HG02943 (cell line): ENCODE measurements at regions not wholly inside any gene's neighbourhood (a gene's known extent, or its start where the extent isn't known, plus 50 kb on each side); places are given as distances from the start of the nearest gene placed in this dataset.

Source experiments
- ATAC-seq: cut with Tn5 transposase; IDR thresholded peaks from one replicate; pipeline ENCODE4 v1.9.1; 2021; ENCODE audit warnings: mild to moderate bottlenecking, low read depth, moderate library complexity; ENCODE audit not compliant: unreplicated experiment

DNA sequence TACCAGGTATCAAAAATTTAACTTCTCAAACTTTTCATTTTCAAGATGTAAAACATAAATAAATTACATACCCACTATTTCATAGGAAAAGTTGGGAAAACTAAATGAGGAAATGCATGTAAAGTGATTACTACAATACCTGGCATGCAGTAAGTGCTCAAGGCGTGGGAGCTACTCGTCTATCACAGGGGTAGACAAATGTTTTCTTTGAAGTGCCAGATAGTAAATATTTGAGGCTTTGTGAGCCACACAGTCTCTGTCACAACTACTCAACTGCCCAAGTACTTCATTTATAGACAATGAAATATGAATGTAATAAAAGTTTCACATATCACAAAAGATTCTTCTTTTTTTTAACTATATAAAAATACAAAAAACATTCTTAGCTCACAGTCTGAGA is 96.4 kb upstream of the PCGF5 start:
- ATAC-seq, result no peak

DNA sequence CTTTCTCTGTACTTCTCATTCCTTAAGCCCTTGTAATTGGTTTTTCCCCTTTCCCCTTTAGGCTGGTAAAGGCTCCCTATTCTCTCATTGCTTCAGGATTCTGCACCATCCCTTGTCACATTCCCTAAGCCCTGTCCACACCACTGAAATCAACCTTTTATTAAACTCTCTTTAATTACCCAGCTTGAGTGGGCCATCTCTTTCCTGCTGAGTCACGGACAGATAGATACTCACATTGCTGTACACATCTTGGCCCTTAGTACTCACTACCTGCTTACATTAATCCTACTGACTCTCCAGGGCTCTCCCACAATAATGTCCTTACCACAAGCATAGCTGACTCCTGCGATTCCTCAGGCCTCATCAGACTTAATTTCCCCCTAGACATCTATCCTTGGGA is 94.0 kb upstream of the PCGF5 start:
- ATAC-seq, result no peak

DNA sequence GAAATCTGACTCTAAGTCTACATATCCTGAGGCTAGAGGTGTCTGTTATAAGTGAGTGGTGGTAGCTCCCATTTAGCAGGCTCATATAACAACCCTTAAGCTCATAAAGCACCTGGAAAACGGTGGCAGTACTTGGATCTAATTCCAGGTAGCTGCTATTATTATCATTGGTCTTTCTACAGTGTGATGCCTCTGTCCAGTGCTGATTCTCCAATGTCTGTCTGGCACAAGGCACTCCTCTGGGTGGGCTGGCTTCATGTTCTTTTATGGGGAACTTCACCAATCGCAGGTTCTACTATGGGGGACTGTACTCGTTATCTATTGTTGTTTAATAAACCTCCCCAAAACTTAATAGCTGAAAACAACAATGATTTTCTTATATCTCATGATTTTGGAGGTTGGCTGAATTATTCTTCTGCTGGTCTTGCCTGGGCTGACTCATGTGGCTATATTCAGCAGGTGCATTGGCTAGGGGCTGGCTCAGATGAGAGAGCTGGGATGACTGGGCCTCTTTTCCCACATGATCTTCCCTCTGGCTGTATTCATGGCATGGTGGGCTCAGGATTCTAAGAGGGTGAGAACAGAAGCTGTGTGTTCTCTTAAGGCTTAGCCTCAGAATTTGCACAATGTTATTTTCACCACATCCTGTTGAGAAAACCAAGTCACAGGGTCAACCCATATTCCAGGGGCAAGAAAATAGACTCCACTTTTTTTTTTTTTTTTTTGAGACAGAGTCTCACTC is 93.0 kb upstream of the PCGF5 start:
- ATAC-seq, result no peak

DNA sequence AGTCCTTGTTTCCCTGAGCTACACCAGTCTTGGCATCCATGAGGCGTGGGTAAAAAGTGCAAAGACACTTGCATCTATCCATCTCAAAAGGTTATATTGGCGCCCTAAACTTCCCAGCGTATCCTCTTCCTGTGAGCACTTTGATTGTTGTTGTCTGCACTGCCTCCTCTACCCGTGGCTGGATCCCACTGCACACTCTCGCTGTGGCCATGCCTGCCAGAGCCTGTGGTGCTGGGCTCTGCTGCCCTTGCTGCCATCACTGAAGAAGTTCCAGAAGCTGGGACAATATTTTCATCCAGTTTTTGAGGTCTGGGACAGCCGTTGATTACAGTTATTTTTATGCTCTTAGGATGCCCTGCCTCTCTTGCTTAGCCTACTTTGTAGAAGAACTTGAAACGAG is 85.3 kb upstream of the PCGF5 start:
- ATAC-seq, result no peak

- no peak for ATAC-seq
These were observed 83.3 kb upstream of the PCGF5 start for GRCh38 chr10:91137011-91137643.

- no peak for ATAC-seq
These were observed 82.6 kb upstream of the PCGF5 start for GRCh38 chr10:91137822-91138221.

DNA sequence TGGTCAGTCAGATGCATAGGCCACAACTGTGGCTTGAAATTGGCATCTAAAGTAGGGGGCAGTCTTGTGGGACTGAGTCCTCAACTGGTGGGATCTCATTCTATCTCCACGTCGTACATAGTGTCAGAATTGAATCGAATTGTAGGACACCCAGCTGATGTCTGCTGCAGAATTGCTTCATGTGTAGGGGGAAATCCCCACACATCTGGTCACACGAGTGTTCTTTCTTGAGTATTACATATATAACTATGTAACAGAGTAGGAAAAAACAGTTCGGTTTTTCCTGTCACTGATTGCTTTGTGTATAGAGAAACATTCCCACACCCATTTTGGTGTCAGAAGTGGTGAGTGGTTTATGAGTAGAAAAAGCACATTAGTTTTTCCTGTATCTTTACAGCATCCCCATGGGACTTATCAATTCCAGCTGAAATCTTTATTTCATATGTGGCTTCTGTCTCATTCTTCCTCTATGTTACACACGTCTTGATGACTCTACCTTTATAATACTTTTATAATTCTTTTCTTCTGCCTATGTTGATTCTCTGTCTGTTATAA is 79.4 kb upstream of the PCGF5 start:
- no peak for ATAC-seq

GRCh38 chr10:91144961-91145360 is 75.5 kb upstream of the PCGF5 start:
- ATAC-seq, result no peak

- ATAC-seq, result no peak
These were observed 74.3 kb upstream of the PCGF5 start for GRCh38 chr10:91146146-91146545.

GRCh38 chr10:91149550-91149949 is 70.9 kb upstream of the PCGF5 start:
- no peak for ATAC-seq

DNA sequence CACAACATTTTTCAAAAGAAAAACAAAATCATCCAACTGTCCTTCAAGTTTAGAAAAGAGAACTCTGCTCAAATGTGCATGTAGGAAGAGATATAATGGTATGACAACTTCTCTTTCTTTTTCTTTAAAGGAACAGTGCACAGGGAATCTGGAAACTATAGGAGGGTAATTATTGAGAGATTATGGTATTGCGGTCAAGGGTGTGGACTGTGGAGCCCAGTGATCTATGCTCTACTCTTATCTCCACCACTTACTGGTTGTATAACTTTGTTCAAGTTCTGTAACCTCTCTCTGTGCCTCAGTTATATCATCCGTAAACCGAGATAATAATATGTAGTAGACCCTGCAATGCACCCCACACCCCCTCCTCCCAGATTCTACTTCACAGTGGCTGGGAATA is 69.8 kb upstream of the PCGF5 start:
- no peak for ATAC-seq

- ATAC-seq, result no peak
These were observed 67.0 kb upstream of the PCGF5 start for GRCh38 chr10:91153508-91153907.

- ATAC-seq, result no peak
These were observed 65.6 kb upstream of the PCGF5 start for GRCh38 chr10:91154842-91155241.

- no peak for ATAC-seq
These were observed 64.3 kb upstream of the PCGF5 start for GRCh38 chr10:91156196-91156595.

DNA sequence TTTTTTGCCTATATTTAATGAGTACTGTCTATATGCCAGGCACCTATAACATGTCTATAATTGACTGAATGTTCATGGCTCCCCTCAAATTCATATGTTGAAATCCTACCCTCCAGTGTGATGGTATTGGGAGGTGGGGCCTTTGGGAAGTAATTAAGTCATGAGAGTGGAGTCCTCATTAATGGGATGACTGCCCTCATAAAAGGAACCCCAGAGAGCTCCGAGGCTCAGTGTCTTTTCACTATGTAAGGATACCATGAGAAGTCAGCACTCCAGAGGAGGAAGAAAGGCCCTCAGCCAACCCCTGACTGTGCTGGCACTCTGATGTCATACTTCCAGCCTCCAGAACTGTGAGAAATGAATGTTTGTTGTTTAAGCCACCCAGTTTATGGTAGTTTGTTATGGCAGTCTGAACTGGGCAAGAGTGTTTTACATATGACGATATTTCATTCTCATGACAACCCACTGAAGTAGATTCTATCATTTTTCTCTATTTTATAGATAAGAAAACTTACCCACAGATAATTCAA is 61.1 kb upstream of the PCGF5 start:
- no peak for ATAC-seq

GRCh38 chr10:91162050-91162494 is 58.4 kb upstream of the PCGF5 start:
- ATAC-seq, result no peak

- ATAC-seq, result peak; percentile 53
These were observed 57.8 kb upstream of the PCGF5 start for GRCh38 chr10:91162495-91163268.

DNA sequence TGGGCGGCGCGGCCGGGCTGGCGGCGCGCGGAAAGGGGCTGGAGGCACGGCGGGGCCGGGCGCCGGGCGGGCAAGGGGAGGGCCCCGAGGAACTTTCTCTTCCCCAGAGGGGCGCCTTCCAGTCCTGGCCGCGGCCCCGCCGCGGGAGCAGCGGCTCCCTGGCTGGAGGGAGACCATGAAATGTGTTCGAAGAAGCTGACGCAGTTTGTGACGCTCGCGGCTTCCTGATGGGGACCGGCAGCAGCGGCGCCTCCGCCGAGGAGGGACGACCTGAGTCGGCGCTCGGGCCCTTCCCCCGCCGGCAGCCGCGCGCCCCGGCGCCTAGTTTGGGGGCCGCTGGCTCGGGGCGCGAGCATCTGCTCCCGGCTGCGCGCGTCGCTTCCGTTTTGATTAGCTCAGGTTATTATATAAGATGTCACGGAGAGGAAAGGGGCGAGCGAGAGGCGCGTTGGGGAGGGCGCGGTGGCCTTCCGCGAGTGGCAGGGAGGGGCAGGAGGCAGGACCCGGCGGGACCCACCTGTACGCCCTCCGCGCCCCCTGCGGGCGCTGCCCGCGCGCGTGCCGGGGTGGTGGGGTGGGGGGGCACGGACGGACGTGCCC is 57.1 kb upstream of the PCGF5 start:
- peak; percentile 52 for ATAC-seq

DNA sequence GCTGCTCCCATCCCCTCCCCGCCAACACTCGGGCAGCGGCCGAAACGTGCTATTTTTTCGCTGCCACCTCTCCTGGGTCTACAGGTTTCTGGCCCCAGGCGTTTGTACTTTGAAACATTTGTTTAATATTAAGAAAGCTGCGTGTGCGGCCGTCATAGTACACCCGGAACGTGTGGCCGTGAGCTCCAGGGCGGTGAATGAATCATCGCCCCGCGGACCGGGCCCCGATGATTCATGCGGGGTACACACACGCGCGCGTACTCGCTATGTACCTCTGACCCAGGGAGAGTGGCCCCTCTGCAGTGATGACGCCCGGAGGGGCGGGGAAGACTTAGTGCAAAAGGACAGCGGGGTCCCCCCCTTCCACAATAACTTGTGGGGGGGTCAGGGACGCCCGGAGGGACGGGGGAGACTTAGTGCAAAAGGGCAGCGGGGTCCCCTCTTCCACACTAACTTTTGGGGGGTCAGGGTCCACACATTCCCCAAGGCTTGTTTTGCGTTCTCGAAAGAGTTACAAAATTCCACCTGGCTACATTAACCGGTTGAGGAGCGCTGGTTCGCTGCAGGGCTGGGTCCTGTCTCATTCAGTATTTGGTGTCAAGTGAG is 56.5 kb upstream of the PCGF5 start:
- ATAC-seq, result peak; percentile 17

DNA sequence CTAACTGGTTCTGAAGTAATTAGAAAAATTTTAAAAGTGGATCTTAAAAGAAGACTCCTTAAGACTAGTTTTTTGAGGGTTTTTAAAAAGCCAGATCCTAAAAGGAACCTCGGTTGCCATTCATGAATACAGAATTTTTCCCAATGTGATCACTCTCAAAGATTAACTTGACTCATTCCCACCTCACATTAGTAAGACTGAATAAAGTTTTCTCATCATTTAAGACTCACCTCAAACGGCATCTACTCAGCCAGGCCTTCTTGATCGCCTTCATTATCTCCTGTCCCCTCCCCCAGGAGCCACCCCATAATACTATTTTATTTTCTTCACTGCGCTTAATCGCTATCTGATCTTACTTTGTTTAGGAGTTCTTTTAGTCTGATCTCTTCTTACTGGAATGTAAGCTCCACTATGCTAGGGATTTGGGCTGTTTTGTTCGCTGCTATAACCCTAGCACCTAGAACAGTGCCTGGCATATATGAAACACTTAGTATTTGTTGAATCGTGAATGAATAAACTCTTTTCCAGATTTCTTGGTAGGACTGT is 55.9 kb upstream of the PCGF5 start:
- no peak for ATAC-seq
